ENCODE measurements at regions not wholly inside any gene's neighbourhood (a gene's known extent, or its start where the extent isn't known, plus 50 kb on each side); places are given as distances from the start of the nearest gene placed in this dataset.

DNA sequence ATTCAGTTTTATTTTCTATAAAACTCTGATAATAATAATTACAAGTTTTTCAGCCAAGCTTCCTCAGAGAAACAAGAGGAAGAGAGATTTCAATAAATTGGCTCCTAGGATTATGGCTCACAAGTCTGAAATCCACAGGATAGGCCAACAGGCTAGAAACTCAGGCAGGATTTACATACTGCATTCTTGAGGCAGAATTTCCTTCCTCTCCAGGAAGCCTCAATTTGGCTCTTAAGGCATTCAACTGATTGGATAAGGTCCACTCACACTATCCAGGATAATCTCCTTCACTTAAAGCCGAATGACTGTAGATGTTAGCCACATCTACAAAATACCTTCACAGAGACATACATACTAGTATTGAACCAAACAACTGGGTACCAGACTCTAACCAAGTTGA is 120.3 kb upstream of the FAT3 start:
- no peak for TF ChIP-seq CTCF (IDR thresholded peaks at IDR 0.05; ENCODE audit: insufficient read depth in 1 of 2, low read depth in 1 of 2, low read length in 1 of 2, severe bottlenecking in 1 of 2, unreplicated experiment in 1 of 2)
- CTCF ChIA-PET: no interaction called here
- Mint-ChIP-seq H3K27ac (ENCODE audit: unreplicated experiment) (no peak overlapping the region), H3K4me3 (ENCODE audit: unreplicated experiment) (no peak overlapping the region), H3K27me3 (ENCODE audit: insufficient read depth, unreplicated experiment) (peaks cover 3% of the 10 kb centered on the region), H3K9me3 (ENCODE audit: unreplicated experiment) (no peaks in the 10 kb centered on the region), H3K36me3 (ENCODE audit: insufficient read depth, unreplicated experiment) (no peaks in the 10 kb centered on the region), H3K4me1 (ENCODE audit: low read depth, unreplicated experiment) (no peaks in the 10 kb centered on the region)
- Histone ChIP-seq H3K4me3 (ENCODE audit: low read depth, low read length) (no peak overlapping the region), H3K36me3 (ENCODE audit: control insufficient read depth, insufficient read depth, low read length) (no peaks in the 10 kb centered on the region), H3K4me1 (no peaks in the 10 kb centered on the region), H3K9me3 (no peaks in the 10 kb centered on the region), H3K27me3 (replicated peaks; ENCODE audit: control insufficient read depth, insufficient read depth, low read length) (no peaks in the 10 kb centered on the region)
- intact Hi-C loops (cut with micrococcal nuclease; ENCODE audit: unreplicated experiment): no loop called here
- POLR2A ChIA-PET: interaction anchor here (0.6 kb wide), 1 partner anchor 347 kb away, joined by 4 read pairs; no protein-coding TSS in a partner anchor
- DNase-seq: no peak
- BruUV-seq (replicated peaks): no TSS peak

DNA sequence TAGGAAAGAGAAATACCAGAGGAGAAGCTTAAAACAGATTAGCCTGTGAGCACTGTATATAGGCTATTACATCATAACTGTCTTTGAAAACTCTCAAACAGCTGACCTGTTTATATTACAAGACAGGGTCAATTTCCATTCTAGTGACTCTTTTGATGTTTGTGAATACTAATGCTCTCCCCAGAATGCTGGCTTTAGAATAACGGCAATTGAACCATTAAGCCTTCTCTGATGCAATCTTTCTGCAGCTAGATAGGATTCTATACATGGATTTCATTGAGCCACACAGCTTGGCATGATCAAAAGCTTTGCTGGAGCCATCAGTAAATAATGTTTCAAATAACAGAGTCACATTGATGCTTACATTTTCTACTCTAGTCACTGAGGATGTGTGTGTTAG is 122.7 kb upstream of the FAT3 start:
- Mint-ChIP-seq H3K9me3 (ENCODE audit: unreplicated experiment) (no peaks in the 10 kb centered on the region), H3K27ac (ENCODE audit: unreplicated experiment) (no peak overlapping the region), H3K27me3 (ENCODE audit: insufficient read depth, unreplicated experiment) (peaks cover 3% of the 10 kb centered on the region), H3K4me1 (ENCODE audit: low read depth, unreplicated experiment) (no peaks in the 10 kb centered on the region), H3K4me3 (ENCODE audit: unreplicated experiment) (no peak overlapping the region), H3K36me3 (ENCODE audit: insufficient read depth, unreplicated experiment) (no peaks in the 10 kb centered on the region)
- TF ChIP-seq CTCF (IDR thresholded peaks at IDR 0.05; ENCODE audit: insufficient read depth in 1 of 2, low read depth in 1 of 2, low read length in 1 of 2, severe bottlenecking in 1 of 2, unreplicated experiment in 1 of 2): no peak
- no peaks in the 10 kb centered on the region for H3K9me3 ChIP-seq
- no peaks in the 10 kb centered on the region for H3K4me1 ChIP-seq
- intact Hi-C loops (cut with micrococcal nuclease; ENCODE audit: unreplicated experiment): no loop called here
- POLR2A ChIA-PET: no interaction called here
- no peak for DNase-seq
- no peaks in the 10 kb centered on the region for H3K27me3 ChIP-seq (replicated peaks; ENCODE audit: control insufficient read depth, insufficient read depth, low read length)
- no peaks in the 10 kb centered on the region for H3K36me3 ChIP-seq (ENCODE audit: control insufficient read depth, insufficient read depth, low read length)
- CTCF ChIA-PET: no interaction called here
- no TSS peak for BruUV-seq (replicated peaks)
- H3K4me3 ChIP-seq (ENCODE audit: low read depth, low read length): no peak overlapping the region

DNA sequence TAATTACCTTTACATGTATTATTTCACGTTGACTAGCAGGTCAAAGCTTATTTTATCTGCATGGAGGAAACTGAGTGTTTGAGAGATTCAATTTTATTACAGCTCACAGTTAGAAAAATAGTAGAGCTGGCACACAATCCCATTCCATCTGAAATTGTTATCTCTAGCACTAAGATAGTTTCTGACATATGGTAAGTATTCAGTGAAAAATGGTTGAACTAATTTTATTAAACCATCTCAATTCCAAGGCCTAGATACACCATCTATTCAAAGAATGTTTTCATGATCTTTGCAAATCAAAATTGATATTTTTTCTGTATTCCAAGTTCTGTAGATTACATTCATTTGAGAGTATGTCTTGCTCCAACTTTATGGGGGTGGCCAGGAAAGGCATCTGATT is 125.4 kb upstream of the FAT3 start:
- Mint-ChIP-seq H3K4me1 (ENCODE audit: low read depth, unreplicated experiment) (no peaks in the 10 kb centered on the region), H3K9me3 (ENCODE audit: unreplicated experiment) (no peaks in the 10 kb centered on the region), H3K4me3 (ENCODE audit: unreplicated experiment) (no peak overlapping the region), H3K36me3 (ENCODE audit: insufficient read depth, unreplicated experiment) (no peaks in the 10 kb centered on the region), H3K27ac (ENCODE audit: unreplicated experiment) (no peak overlapping the region), H3K27me3 (ENCODE audit: insufficient read depth, unreplicated experiment) (peaks cover 3% of the 10 kb centered on the region)
- Histone ChIP-seq H3K4me1 (no peaks in the 10 kb centered on the region), H3K9me3 (no peaks in the 10 kb centered on the region), H3K27me3 (replicated peaks; ENCODE audit: control insufficient read depth, insufficient read depth, low read length) (no peaks in the 10 kb centered on the region), H3K4me3 (ENCODE audit: low read depth, low read length) (no peak overlapping the region), H3K36me3 (ENCODE audit: control insufficient read depth, insufficient read depth, low read length) (no peaks in the 10 kb centered on the region)
- ChIA-PET POLR2A (no interaction called here), CTCF (no interaction called here)
- DNase-seq: no peak
- no TSS peak for BruUV-seq (replicated peaks)
- intact Hi-C loops (cut with micrococcal nuclease; ENCODE audit: unreplicated experiment): no loop called here
- no peak for TF ChIP-seq CTCF (IDR thresholded peaks at IDR 0.05; ENCODE audit: insufficient read depth in 1 of 2, low read depth in 1 of 2, low read length in 1 of 2, severe bottlenecking in 1 of 2, unreplicated experiment in 1 of 2)

Data from Caco-2 (cell line).